ENCODE measurements at regions not wholly inside any gene's neighbourhood (a gene's known extent, or its start where the extent isn't known, plus 50 kb on each side); places are given as distances from the start of the nearest gene placed in this dataset.

DNA sequence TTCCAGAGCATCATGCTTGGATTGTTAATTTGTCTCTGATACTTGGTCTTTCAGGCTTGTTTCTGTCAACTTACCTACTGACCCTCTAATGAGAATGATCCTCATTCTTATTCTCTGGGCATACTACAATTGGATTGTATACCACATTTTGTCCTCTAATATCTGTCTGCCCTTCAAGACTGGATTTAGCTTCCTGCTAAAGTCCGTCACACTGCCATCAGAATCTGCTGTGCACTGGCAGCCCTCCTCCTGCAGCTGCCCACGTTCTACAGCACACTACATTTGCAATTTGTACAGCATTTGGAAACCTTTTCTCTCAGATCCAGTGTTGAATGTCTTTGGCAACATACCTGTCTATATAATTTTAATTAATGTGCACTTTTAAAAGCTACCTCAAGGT lies 183.1 kb downstream of the ZNF330 start:
- Histone ChIP-seq H3K36me3 (ENCODE audit: insufficient read depth, low read length) (no peaks in the 10 kb centered on the region), H3K27ac (ENCODE audit: low read depth, low read length) (no peak overlapping the region), H4K20me1 (ENCODE audit: insufficient read depth, low read length) (no peaks in the 10 kb centered on the region), H3K4me3 (ENCODE audit: insufficient read depth, low read length) (no peak overlapping the region), H3K79me2 (ENCODE audit: insufficient read depth, low read length) (no peaks in the 10 kb centered on the region), H3K9me3 (ENCODE audit: low read depth, low read length) (no peaks in the 10 kb centered on the region), H2AFZ (ENCODE audit: low read length) (no peak overlapping the region), H3K4me1 (ENCODE audit: insufficient read depth, low read length) (peaks cover 6% of the 10 kb centered on the region), H3K4me2 (ENCODE audit: insufficient read depth, low read length) (no peak overlapping the region), H3K27me3 (ENCODE audit: insufficient read depth, low read length) (no peaks in the 10 kb centered on the region)
- no peak for DNase-seq (ENCODE audit: insufficient read length, low spot score, missing footprints)
- TF ChIP-seq, protein P1, sequence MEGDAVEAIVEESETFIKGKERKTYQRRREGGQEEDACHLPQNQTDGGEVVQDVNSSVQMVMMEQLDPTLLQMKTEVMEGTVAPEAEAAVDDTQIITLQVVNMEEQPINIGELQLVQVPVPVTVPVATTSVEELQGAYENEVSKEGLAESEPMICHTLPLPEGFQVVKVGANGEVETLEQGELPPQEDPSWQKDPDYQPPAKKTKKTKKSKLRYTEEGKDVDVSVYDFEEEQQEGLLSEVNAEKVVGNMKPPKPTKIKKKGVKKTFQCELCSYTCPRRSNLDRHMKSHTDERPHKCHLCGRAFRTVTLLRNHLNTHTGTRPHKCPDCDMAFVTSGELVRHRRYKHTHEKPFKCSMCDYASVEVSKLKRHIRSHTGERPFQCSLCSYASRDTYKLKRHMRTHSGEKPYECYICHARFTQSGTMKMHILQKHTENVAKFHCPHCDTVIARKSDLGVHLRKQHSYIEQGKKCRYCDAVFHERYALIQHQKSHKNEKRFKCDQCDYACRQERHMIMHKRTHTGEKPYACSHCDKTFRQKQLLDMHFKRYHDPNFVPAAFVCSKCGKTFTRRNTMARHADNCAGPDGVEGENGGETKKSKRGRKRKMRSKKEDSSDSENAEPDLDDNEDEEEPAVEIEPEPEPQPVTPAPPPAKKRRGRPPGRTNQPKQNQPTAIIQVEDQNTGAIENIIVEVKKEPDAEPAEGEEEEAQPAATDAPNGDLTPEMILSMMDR (IDR thresholded peaks at IDR 0.05; ENCODE audit: extremely low read depth, low read depth, low read length), result no peak

DNA sequence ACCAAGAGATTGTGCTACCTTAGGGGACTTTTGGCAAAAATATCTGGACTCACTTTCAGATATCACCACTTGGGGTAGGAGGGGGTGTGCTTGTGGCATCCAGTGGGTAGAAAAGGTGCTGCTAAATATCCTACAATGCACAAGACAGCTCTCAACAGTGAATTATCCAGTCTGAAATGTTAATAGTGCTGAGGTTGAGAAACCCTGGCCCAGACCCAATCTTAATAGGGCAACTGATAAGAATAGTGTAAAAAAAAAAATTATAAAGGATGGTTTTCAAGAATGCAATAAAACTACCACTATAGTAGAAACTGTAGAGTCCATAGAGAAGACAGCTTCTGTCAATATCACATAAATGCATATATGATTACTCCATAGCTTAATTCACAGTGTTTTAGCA lies 185.5 kb downstream of the ZNF330 start:
- H3K4me3 ChIP-seq (ENCODE audit: insufficient read depth, low read length), result no peak overlapping the region
- no peaks in the 10 kb centered on the region for H3K79me2 ChIP-seq (ENCODE audit: insufficient read depth, low read length)
- H3K27me3 ChIP-seq (ENCODE audit: insufficient read depth, low read length), result no peaks in the 10 kb centered on the region
- no peak for DNase-seq (ENCODE audit: insufficient read length, low spot score, missing footprints)
- TF ChIP-seq, protein P1 (IDR thresholded peaks at IDR 0.05; ENCODE audit: extremely low read depth, low read depth, low read length), result no peak
- H3K27ac ChIP-seq (ENCODE audit: low read depth, low read length), result peak overlapping the region; percentile 49
- H3K4me1 ChIP-seq (ENCODE audit: insufficient read depth, low read length), result peaks cover 11% of the 10 kb centered on the region
- no peak overlapping the region for H3K4me2 ChIP-seq (ENCODE audit: insufficient read depth, low read length)
- no peaks in the 10 kb centered on the region for H3K9me3 ChIP-seq (ENCODE audit: low read depth, low read length)
- H4K20me1 ChIP-seq (ENCODE audit: insufficient read depth, low read length), result no peaks in the 10 kb centered on the region
- H2AFZ ChIP-seq (ENCODE audit: low read length), result no peak overlapping the region
- no peaks in the 10 kb centered on the region for H3K36me3 ChIP-seq (ENCODE audit: insufficient read depth, low read length)

- no peak for DNase-seq (ENCODE audit: insufficient read length, low spot score, missing footprints)
These were observed 188.9 kb downstream of the ZNF330 start for GRCh38 chr4:141409556-141409955.

GRCh38 chr4:141410839-141411238 lies 190.1 kb downstream of the ZNF330 start:
- Histone ChIP-seq H3K79me2 (ENCODE audit: insufficient read depth, low read length) (no peaks in the 10 kb centered on the region), H3K27me3 (ENCODE audit: insufficient read depth, low read length) (no peaks in the 10 kb centered on the region), H3K4me2 (ENCODE audit: insufficient read depth, low read length) (peak overlapping the region; percentile 19), H3K4me1 (ENCODE audit: insufficient read depth, low read length) (peaks cover 12% of the 10 kb centered on the region), H3K4me3 (ENCODE audit: insufficient read depth, low read length) (no peak overlapping the region), H2AFZ (ENCODE audit: low read length) (no peak overlapping the region), H4K20me1 (ENCODE audit: insufficient read depth, low read length) (no peaks in the 10 kb centered on the region), H3K9me3 (ENCODE audit: low read depth, low read length) (no peaks in the 10 kb centered on the region), H3K27ac (ENCODE audit: low read depth, low read length) (peak overlapping the region; percentile 59), H3K36me3 (ENCODE audit: insufficient read depth, low read length) (no peaks in the 10 kb centered on the region)
- DNase-seq (ENCODE audit: insufficient read length, low spot score, missing footprints), result no peak
- TF ChIP-seq, protein P1 (IDR thresholded peaks at IDR 0.05; ENCODE audit: extremely low read depth, low read depth, low read length), result no peak

More at GRCh38 chr4:141409556-141409955, 188.9 kb downstream of the ZNF330 start:
- H3K4me2 ChIP-seq (ENCODE audit: insufficient read depth, low read length), result no peak overlapping the region
- no peaks in the 10 kb centered on the region for H3K36me3 ChIP-seq (ENCODE audit: insufficient read depth, low read length)
- H3K4me1 ChIP-seq (ENCODE audit: insufficient read depth, low read length), result peaks cover 14% of the 10 kb centered on the region
- H3K9me3 ChIP-seq (ENCODE audit: low read depth, low read length), result no peaks in the 10 kb centered on the region
- H3K27ac ChIP-seq (ENCODE audit: low read depth, low read length), result no peak overlapping the region
- no peaks in the 10 kb centered on the region for H3K79me2 ChIP-seq (ENCODE audit: insufficient read depth, low read length)
- H2AFZ ChIP-seq (ENCODE audit: low read length), result no peak overlapping the region
- no peak overlapping the region for H3K4me3 ChIP-seq (ENCODE audit: insufficient read depth, low read length)
- TF ChIP-seq, protein P1 (IDR thresholded peaks at IDR 0.05; ENCODE audit: extremely low read depth, low read depth, low read length), result no peak
- H3K27me3 ChIP-seq (ENCODE audit: insufficient read depth, low read length), result no peaks in the 10 kb centered on the region
- no peaks in the 10 kb centered on the region for H4K20me1 ChIP-seq (ENCODE audit: insufficient read depth, low read length)
